Neural cell (in vitro differentiated cells): ENCODE measurements at regions not wholly inside any gene's neighbourhood (a gene's known extent, or its start where the extent isn't known, plus 50 kb on each side); places are given as distances from the start of the nearest gene placed in this dataset.

Source experiments
- REST ChIP-seq: IDR thresholded peaks from 2 replicates; pipeline ENCODE4 v1.6.1; 2012; ENCODE audit warnings: borderline replicate concordance
- TF ChIP-seq, protein P1 (sequence below): fragments of 450-650 bp; IDR thresholded peaks from 2 replicates; pipeline ENCODE4 v1.5.1; 2014; ENCODE audit warnings: antibody characterized with exemption, mild to moderate bottlenecking, moderate library complexity; ENCODE audit not compliant: poor library complexity, severe bottlenecking

DNA sequence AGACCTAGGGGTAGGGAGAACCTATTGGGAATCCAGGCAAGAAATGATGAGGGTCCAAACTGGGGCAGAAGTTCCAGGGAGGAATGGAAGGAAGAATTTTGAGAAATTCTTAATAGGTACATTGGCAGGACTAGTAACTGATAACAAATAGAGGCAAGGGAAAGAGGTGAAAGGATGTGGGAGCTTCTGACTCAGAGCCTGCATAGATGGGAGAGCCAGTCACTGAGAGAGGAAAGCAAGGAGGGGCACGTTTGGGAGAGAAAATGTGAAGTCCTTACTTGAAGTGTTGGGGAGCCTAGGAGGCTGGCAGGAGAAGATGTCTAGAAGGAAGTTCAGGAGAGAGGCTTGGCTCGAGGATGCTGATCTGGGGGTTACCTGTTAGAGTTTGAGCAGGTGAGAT, 104.6 kb upstream of the NCAM1 start:
- TF ChIP-seq, protein P1, sequence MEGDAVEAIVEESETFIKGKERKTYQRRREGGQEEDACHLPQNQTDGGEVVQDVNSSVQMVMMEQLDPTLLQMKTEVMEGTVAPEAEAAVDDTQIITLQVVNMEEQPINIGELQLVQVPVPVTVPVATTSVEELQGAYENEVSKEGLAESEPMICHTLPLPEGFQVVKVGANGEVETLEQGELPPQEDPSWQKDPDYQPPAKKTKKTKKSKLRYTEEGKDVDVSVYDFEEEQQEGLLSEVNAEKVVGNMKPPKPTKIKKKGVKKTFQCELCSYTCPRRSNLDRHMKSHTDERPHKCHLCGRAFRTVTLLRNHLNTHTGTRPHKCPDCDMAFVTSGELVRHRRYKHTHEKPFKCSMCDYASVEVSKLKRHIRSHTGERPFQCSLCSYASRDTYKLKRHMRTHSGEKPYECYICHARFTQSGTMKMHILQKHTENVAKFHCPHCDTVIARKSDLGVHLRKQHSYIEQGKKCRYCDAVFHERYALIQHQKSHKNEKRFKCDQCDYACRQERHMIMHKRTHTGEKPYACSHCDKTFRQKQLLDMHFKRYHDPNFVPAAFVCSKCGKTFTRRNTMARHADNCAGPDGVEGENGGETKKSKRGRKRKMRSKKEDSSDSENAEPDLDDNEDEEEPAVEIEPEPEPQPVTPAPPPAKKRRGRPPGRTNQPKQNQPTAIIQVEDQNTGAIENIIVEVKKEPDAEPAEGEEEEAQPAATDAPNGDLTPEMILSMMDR, result no peak
- no peak for TF ChIP-seq REST
